ENCODE measurements at regions not wholly inside any gene's neighbourhood (a gene's known extent, or its start where the extent isn't known, plus 50 kb on each side); places are given as distances from the start of the nearest gene placed in this dataset.

GRCh38 chr3:176522436-176522835 lies 674.8 kb downstream of the TBL1XR1 start:
- no peak for TF ChIP-seq CTCF (conservative IDR thresholded peaks at IDR 0.05; ENCODE audit: low read depth, low read length)
- Histone ChIP-seq H3K27me3 (ENCODE audit: insufficient read depth, low read depth) (no peaks in the 10 kb centered on the region), H3K79me2 (ENCODE audit: insufficient read depth, low read depth) (no peaks in the 10 kb centered on the region), H3K9ac (no peak overlapping the region), H3K4me3 (IDR thresholded peaks at IDR 0.05; ENCODE audit: insufficient read depth, low read depth, low read length) (no peak overlapping the region), H3K4me2 (no peak overlapping the region), H4K20me1 (ENCODE audit: insufficient read depth) (no peaks in the 10 kb centered on the region), H3K27ac (no peak overlapping the region), H3K4me1 (ENCODE audit: low read depth, poor library complexity, severe bottlenecking) (peaks cover under 1% of the 10 kb centered on the region), H2AFZ (ENCODE audit: low read depth) (no peak overlapping the region), H3K36me3 (ENCODE audit: insufficient read depth) (no peaks in the 10 kb centered on the region)

- Histone ChIP-seq H4K20me1 (ENCODE audit: insufficient read depth) (no peaks in the 10 kb centered on the region), H3K27me3 (ENCODE audit: insufficient read depth, low read depth) (no peaks in the 10 kb centered on the region), H3K36me3 (ENCODE audit: insufficient read depth) (no peaks in the 10 kb centered on the region), H3K27ac (no peak overlapping the region), H3K4me3 (IDR thresholded peaks at IDR 0.05; ENCODE audit: insufficient read depth, low read depth, low read length) (no peak overlapping the region), H3K4me2 (no peak overlapping the region), H3K79me2 (ENCODE audit: insufficient read depth, low read depth) (no peaks in the 10 kb centered on the region), H2AFZ (ENCODE audit: low read depth) (no peak overlapping the region), H3K9ac (no peak overlapping the region), H3K4me1 (ENCODE audit: low read depth, poor library complexity, severe bottlenecking) (peaks cover 6% of the 10 kb centered on the region)
- no peak for TF ChIP-seq CTCF (conservative IDR thresholded peaks at IDR 0.05; ENCODE audit: low read depth, low read length)
Measured at GRCh38 chr3:176521531-176522175, 675.6 kb downstream of the TBL1XR1 start.

- peak; percentile 98 for TF ChIP-seq CTCF (conservative IDR thresholded peaks at IDR 0.05; ENCODE audit: low read depth, low read length)
- H4K20me1 ChIP-seq (ENCODE audit: insufficient read depth) = no peaks in the 10 kb centered on the region
- no peak overlapping the region for H3K4me3 ChIP-seq (IDR thresholded peaks at IDR 0.05; ENCODE audit: insufficient read depth, low read depth, low read length)
- no peaks in the 10 kb centered on the region for H3K27me3 ChIP-seq (ENCODE audit: insufficient read depth, low read depth)
- peaks cover 10% of the 10 kb centered on the region for H3K4me1 ChIP-seq (ENCODE audit: low read depth, poor library complexity, severe bottlenecking)
- no peak overlapping the region for H3K9ac ChIP-seq
- no peak overlapping the region for H3K4me2 ChIP-seq
- H3K27ac ChIP-seq = no peak overlapping the region
- no peaks in the 10 kb centered on the region for H3K36me3 ChIP-seq (ENCODE audit: insufficient read depth)
- peak overlapping the region; percentile 41; the same call in 1 of the 2 replicates for H2AFZ ChIP-seq (ENCODE audit: low read depth)
- H3K79me2 ChIP-seq (ENCODE audit: insufficient read depth, low read depth) = no peaks in the 10 kb centered on the region
Measured at GRCh38 chr3:176514297-176514696, 683.0 kb downstream of the TBL1XR1 start.

GRCh38 chr3:176513604-176514003 lies 683.7 kb downstream of the TBL1XR1 start:
- no peak overlapping the region for H3K9ac ChIP-seq
- no peaks in the 10 kb centered on the region for H4K20me1 ChIP-seq (ENCODE audit: insufficient read depth)
- no peaks in the 10 kb centered on the region for H3K36me3 ChIP-seq (ENCODE audit: insufficient read depth)
- peaks cover 10% of the 10 kb centered on the region for H3K4me1 ChIP-seq (ENCODE audit: low read depth, poor library complexity, severe bottlenecking)
- no peak overlapping the region for H3K27ac ChIP-seq
- H3K4me3 ChIP-seq (IDR thresholded peaks at IDR 0.05; ENCODE audit: insufficient read depth, low read depth, low read length) = no peak overlapping the region
- no peaks in the 10 kb centered on the region for H3K79me2 ChIP-seq (ENCODE audit: insufficient read depth, low read depth)
- H3K4me2 ChIP-seq = no peak overlapping the region
- no peak for TF ChIP-seq CTCF (conservative IDR thresholded peaks at IDR 0.05; ENCODE audit: low read depth, low read length)
- H3K27me3 ChIP-seq (ENCODE audit: insufficient read depth, low read depth) = no peaks in the 10 kb centered on the region
- H2AFZ ChIP-seq (ENCODE audit: low read depth) = no peak overlapping the region

Measured in KMS-11 (cell line).